ENCODE measurements at regions not wholly inside any gene's neighbourhood (a gene's known extent, or its start where the extent isn't known, plus 50 kb on each side); places are given as distances from the start of the nearest gene placed in this dataset.

DNA sequence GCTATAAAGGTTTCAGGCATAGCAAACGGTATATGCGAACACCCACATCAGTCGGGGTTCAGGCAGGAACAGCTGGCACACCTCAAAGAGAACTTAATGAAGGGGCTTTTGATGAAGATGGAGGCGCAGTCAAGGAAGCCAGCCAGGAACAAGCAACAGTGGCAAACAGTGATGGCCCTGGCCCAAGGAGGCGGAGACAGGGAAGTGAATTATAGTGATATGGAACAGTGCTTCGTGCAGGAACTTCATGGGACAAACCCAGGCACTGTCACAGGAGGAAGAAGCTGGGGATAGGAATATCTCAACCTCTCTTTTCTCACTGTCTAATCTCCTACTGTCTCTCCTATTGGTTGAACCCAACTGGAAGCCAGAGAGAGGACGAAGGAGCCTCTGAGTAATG, 328.3 kb downstream of the AACS start:
- TF ChIP-seq, protein P1, sequence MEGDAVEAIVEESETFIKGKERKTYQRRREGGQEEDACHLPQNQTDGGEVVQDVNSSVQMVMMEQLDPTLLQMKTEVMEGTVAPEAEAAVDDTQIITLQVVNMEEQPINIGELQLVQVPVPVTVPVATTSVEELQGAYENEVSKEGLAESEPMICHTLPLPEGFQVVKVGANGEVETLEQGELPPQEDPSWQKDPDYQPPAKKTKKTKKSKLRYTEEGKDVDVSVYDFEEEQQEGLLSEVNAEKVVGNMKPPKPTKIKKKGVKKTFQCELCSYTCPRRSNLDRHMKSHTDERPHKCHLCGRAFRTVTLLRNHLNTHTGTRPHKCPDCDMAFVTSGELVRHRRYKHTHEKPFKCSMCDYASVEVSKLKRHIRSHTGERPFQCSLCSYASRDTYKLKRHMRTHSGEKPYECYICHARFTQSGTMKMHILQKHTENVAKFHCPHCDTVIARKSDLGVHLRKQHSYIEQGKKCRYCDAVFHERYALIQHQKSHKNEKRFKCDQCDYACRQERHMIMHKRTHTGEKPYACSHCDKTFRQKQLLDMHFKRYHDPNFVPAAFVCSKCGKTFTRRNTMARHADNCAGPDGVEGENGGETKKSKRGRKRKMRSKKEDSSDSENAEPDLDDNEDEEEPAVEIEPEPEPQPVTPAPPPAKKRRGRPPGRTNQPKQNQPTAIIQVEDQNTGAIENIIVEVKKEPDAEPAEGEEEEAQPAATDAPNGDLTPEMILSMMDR (IDR thresholded peaks at IDR 0.05) = no peak
- no peak for TF ChIP-seq ZFX (IDR thresholded peaks at IDR 0.05; ENCODE audit: borderline replicate concordance)
